ENCODE measurements at regions not wholly inside any gene's neighbourhood (a gene's known extent, or its start where the extent isn't known, plus 50 kb on each side); places are given as distances from the start of the nearest gene placed in this dataset.

DNA sequence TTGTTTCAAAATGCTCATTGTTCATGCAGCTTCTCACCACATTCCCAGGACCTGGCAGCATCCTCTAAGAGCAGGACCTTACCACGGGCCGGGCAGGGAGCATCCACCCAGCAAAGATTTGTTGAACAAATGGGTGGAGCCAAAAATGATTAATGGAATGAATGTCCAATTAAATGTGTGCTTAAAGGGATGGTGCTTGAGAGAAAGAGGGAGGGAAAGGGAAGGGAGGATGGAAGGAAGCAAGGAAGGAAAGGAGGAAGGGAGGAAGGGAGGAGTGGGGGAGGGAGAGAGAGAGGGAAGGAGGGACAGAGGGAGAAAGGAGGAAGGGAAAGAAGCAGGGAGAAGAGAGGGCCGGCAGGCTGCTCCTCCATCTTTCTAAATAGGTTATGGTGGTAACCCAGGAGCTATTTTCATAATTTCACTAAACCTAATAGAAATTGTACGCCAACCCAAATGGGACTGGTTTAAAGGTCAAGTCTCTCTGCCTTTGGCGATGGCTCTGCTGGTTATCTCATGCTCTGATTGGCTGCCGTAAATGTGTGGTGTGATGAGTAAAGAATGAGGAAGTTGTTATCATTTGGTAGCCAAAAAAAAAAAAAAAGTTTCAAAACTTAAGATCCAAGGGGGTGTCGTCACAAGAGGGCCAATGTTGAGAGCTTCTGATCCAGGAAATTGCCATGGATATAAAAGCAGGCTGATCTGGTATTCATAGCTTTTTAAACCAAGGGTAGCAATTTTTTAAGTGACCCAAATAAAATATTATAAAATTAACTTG is 126.7 kb upstream of the FOXF1 start:
- ATAC-seq (ENCODE audit: low FRiP score) (no peak), DNase-seq (no peak)
- 27 to 42% methylated on average over 7 of the region's 7 CpGs for WGBS, 2 donors
- H3K4me1 ChIP-seq (ENCODE audit: control insufficient read depth in 1 of 2, insufficient read depth in 2 of 2, low read length in 2 of 2): no peaks in the 10 kb centered on the region
- no peak overlapping the region for H3K27ac ChIP-seq (ENCODE audit: low read depth in 1 of 2, low read length in 2 of 2)
- no peaks in the 10 kb centered on the region for H3K36me3 ChIP-seq (ENCODE audit: control insufficient read depth in 1 of 2, insufficient read depth in 2 of 2, low read length in 1 of 2)
- H3K4me3 ChIP-seq (ENCODE audit: low read length in 2 of 2): no peak overlapping the region
- H3K27me3 ChIP-seq (ENCODE audit: control insufficient read depth in 1 of 2, insufficient read depth in 2 of 2, low read length in 1 of 2): no peaks in the 10 kb centered on the region
- intact Hi-C loops (cut with DNase I): loop anchor here in 1 of 2 donors (10.0 kb wide), 1 partner anchor 59 kb away; no protein-coding TSS in a partner anchor
- H3K9me3 ChIP-seq (ENCODE audit: control insufficient read depth, low read length): no peaks in the 10 kb centered on the region

DNA sequence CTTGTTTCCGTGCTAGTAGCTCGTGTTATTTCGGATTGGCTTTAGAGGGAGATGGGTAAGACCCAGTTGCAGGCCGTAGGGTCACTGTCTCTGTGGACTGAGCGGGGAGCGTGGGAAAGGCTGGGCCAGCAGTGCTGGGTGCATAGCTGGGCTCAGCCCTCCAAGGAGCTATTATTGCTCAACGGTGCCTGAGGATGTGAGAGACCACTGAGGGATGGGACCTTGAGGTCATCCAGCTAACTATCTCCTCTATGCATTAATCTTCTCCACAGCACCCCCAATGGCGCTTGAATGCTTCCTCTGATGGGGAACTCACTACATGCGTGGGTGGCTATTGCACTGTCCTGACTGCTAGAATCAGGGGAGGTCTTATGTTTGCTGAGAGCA is 126.1 kb upstream of the FOXF1 start:
- no peaks in the 10 kb centered on the region for H3K27me3 ChIP-seq (ENCODE audit: control insufficient read depth in 1 of 2, insufficient read depth in 2 of 2, low read length in 1 of 2)
- no peak overlapping the region for H3K4me3 ChIP-seq (ENCODE audit: low read length in 2 of 2)
- H3K36me3 ChIP-seq (ENCODE audit: control insufficient read depth in 1 of 2, insufficient read depth in 2 of 2, low read length in 1 of 2): no peaks in the 10 kb centered on the region
- intact Hi-C loops (cut with DNase I): loop anchor here in 1 of 2 donors (10.0 kb wide), 1 partner anchor 59 kb away; no protein-coding TSS in a partner anchor
- H3K9me3 ChIP-seq (ENCODE audit: control insufficient read depth, low read length): no peaks in the 10 kb centered on the region
- 67 to 78% methylated on average over 9 of the region's 9 CpGs for WGBS, 2 donors
- H3K27ac ChIP-seq (ENCODE audit: low read depth in 1 of 2, low read length in 2 of 2): no peak overlapping the region
- no peak for DNase-seq
- no peak for ATAC-seq (ENCODE audit: low FRiP score)
- no peaks in the 10 kb centered on the region for H3K4me1 ChIP-seq (ENCODE audit: control insufficient read depth in 1 of 2, insufficient read depth in 2 of 2, low read length in 2 of 2)

DNA sequence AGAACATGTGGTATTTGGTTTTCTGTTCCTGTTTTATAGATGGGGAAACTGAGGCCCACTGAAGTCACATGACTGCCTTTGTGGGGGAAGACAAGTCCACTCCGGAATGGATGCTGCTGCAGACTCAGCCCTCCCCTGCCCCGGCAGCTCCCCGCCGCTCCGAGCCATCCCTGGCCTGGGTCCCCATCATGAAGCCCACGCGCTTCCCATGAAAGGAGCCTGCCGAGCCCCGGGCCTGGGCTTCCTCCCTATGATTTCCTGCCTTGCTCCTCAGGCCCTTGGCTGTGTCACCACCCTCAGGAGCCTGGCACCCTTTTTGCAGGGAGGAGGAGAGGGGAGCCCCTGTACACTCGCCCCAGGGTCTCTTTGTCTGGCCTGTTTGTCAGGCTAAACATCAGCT is 125.3 kb upstream of the FOXF1 start:
- Histone ChIP-seq H3K36me3 (ENCODE audit: control insufficient read depth in 1 of 2, insufficient read depth in 2 of 2, low read length in 1 of 2) (no peaks in the 10 kb centered on the region), H3K27me3 (ENCODE audit: control insufficient read depth in 1 of 2, insufficient read depth in 2 of 2, low read length in 1 of 2) (no peaks in the 10 kb centered on the region), H3K9me3 (ENCODE audit: control insufficient read depth, low read length) (no peaks in the 10 kb centered on the region), H3K27ac (ENCODE audit: low read depth in 1 of 2, low read length in 2 of 2) (no peak overlapping the region), H3K4me1 (ENCODE audit: control insufficient read depth in 1 of 2, insufficient read depth in 2 of 2, low read length in 2 of 2) (no peaks in the 10 kb centered on the region), H3K4me3 (ENCODE audit: low read length in 2 of 2) (no peak overlapping the region)
- DNase-seq (no peak), ATAC-seq (ENCODE audit: low FRiP score) (no peak)
- intact Hi-C loops (cut with DNase I): loop anchor here in 1 of 2 donors (10.0 kb wide), 1 partner anchor 60 kb away; no protein-coding TSS in a partner anchor
- 78 to 87% methylated on average over 10 of the region's 10 CpGs for WGBS, 2 donors

DNA sequence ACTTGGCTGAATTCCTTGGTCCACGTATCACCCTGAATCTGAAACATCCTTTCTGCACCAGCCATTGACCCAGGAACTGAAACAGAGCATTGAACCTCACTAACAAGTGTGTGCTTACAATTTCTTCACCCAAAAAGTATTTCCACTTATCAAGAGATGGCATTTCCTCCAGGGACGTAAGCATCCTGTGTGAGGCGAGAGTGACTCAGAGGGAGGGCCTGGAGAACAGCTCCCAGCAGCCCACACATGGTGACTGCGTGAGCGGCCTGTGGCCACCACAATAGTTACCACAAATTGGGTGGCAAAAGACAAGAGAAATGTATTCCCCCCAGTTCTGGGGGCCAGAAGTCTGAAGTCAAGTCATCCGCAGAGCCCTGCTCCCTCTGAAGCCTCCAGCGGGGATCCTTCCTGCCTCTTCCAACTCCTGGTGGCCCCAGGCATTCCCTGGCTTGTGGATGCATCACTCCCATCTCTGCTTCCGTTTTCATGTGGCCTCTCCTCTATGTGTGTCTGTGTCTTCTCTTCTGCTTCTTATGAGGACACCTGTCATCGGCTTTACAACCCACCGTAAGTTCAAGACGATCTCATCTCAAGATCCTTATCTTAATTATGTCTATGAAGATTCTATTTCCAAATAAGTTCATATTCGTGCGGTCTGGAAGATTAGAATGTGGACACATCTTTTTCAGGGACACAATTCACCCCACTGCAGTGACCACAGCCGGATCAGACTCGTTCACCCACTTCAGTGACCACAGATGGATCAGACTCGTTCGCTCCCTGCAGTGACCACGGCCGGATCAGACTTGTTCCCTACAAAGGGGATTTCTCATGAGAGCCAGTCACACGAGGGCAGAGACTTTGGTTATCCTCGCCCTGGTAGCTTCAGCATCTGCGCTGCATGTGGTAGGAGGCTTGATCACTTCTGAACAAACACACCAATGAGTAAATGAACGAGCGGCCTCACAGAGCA is 122.6 kb upstream of the FOXF1 start:
- no peaks in the 10 kb centered on the region for H3K36me3 ChIP-seq (ENCODE audit: control insufficient read depth in 1 of 2, insufficient read depth in 2 of 2, low read length in 1 of 2)
- H3K4me1 ChIP-seq (ENCODE audit: control insufficient read depth in 1 of 2, insufficient read depth in 2 of 2, low read length in 2 of 2): no peaks in the 10 kb centered on the region
- 82 to 85% methylated on average over 24 of the region's 24 CpGs for WGBS, 2 donors
- ATAC-seq (ENCODE audit: low FRiP score): no peak
- no peaks in the 10 kb centered on the region for H3K9me3 ChIP-seq (ENCODE audit: control insufficient read depth, low read length)
- intact Hi-C loops (cut with DNase I): loop anchor here in 1 of 2 donors (10.0 kb wide), 1 partner anchor 63 kb away; no protein-coding TSS in a partner anchor
- DNase-seq: no peak
- H3K27ac ChIP-seq (ENCODE audit: low read depth in 1 of 2, low read length in 2 of 2): no peak overlapping the region
- no peaks in the 10 kb centered on the region for H3K27me3 ChIP-seq (ENCODE audit: control insufficient read depth in 1 of 2, insufficient read depth in 2 of 2, low read length in 1 of 2)
- H3K4me3 ChIP-seq (ENCODE audit: low read length in 2 of 2): no peak overlapping the region

DNA sequence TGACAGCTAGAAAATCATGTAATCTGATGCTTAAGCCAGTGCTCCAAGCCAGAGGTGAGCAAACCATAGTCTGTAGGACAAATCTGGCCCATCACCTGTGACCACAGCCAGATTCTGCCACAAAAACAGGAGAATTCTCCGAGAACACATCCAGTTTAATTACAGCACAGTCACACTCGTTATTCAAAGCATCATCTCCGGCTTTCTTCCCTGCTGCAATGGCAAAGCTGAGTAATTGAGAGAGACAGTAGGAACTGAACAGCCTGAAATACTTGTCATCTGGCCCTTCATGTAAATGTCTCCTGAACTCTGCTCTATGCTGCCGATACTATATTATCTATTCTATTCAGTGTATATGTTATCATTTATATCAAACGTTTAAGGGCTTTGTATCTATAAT is 121.4 kb upstream of the FOXF1 start:
- Histone ChIP-seq H3K27ac (ENCODE audit: low read depth in 1 of 2, low read length in 2 of 2) (no peak overlapping the region), H3K9me3 (ENCODE audit: control insufficient read depth, low read length) (no peaks in the 10 kb centered on the region), H3K4me3 (ENCODE audit: low read length in 2 of 2) (no peak overlapping the region), H3K36me3 (ENCODE audit: control insufficient read depth in 1 of 2, insufficient read depth in 2 of 2, low read length in 1 of 2) (no peaks in the 10 kb centered on the region), H3K27me3 (ENCODE audit: control insufficient read depth in 1 of 2, insufficient read depth in 2 of 2, low read length in 1 of 2) (no peaks in the 10 kb centered on the region), H3K4me1 (ENCODE audit: control insufficient read depth in 1 of 2, insufficient read depth in 2 of 2, low read length in 2 of 2) (no peaks in the 10 kb centered on the region)
- no peak for ATAC-seq (ENCODE audit: low FRiP score)
- no peak for DNase-seq
- intact Hi-C loops (cut with DNase I): loop anchor here in 1 of 2 donors (10.0 kb wide), 1 partner anchor 64 kb away; no protein-coding TSS in a partner anchor
- 74% methylated on average over 5 of the region's 5 CpGs for WGBS, 2 donors

DNA sequence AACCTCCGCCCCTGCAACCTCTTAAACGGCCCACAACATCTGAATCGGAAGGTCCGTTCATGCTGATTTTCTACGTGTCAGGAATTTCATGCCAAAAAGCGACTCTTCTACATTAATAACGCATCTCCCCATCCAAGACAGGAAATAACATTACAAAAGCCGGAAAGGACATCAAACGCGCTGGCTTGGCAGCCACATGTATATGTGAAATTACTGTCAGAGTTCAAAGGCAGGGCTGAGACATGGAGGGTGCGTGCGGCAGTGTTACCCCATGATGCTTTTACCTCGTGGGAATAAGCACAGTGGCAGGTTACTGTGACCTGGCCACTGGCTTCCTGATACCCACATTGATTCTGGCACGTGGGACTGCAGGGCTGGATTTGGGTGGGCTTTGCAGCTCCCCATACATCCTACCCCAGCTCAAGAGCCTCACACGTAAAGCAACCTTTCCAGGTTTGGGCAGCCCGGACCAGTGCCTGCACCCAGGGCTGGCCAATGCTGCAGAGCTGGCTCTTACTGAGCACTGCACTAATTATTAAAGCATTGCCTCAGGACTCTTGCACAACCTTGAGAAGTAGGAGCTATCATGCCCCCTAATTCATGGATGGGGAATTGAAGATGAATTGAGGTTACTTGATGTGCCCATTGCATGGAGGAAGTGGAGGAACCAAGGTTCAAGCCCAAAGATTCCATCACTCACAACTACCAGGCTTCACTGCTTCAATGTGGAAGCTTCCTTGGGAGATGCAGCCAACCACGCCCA is 120.6 kb upstream of the FOXF1 start:
- Histone ChIP-seq H3K4me3 (ENCODE audit: low read length in 2 of 2) (no peak overlapping the region), H3K27me3 (ENCODE audit: control insufficient read depth in 1 of 2, insufficient read depth in 2 of 2, low read length in 1 of 2) (no peaks in the 10 kb centered on the region), H3K4me1 (ENCODE audit: control insufficient read depth in 1 of 2, insufficient read depth in 2 of 2, low read length in 2 of 2) (no peaks in the 10 kb centered on the region), H3K36me3 (ENCODE audit: control insufficient read depth in 1 of 2, insufficient read depth in 2 of 2, low read length in 1 of 2) (no peaks in the 10 kb centered on the region), H3K27ac (ENCODE audit: low read depth in 1 of 2, low read length in 2 of 2) (no peak overlapping the region), H3K9me3 (ENCODE audit: control insufficient read depth, low read length) (no peaks in the 10 kb centered on the region)
- DNase-seq (no peak), ATAC-seq (ENCODE audit: low FRiP score) (no peak)
- intact Hi-C loops (cut with DNase I): loop anchor here in 1 of 2 donors (10.0 kb wide), 1 partner anchor 65 kb away; no protein-coding TSS in a partner anchor
- 52 to 57% methylated on average over 17 of the region's 17 CpGs for WGBS, 2 donors

DNA sequence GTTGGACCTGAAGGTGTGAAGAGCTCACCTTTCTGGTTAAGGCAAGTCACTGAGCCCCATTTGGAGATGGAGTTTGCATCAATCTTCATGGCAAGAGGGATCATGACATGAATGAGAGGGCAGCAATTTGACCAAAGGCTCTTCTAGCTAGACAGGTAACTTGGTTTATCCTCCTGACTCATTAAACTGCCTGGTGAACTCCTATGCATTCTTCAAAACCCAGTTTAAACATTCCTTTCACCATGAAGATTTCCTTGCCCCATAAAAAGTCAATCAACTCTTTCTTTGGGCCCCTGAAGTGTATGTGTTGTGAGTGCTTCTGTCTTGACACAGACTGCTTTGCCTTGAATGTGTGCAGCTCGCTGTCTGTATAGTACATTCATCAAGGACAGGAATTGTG is 120.0 kb upstream of the FOXF1 start:
- H3K4me1 ChIP-seq (ENCODE audit: control insufficient read depth in 1 of 2, insufficient read depth in 2 of 2, low read length in 2 of 2): no peaks in the 10 kb centered on the region
- no peaks in the 10 kb centered on the region for H3K36me3 ChIP-seq (ENCODE audit: control insufficient read depth in 1 of 2, insufficient read depth in 2 of 2, low read length in 1 of 2)
- H3K4me3 ChIP-seq (ENCODE audit: low read length in 2 of 2): no peak overlapping the region
- intact Hi-C loops (cut with DNase I): no loop called here
- DNase-seq (no peak), ATAC-seq (ENCODE audit: low FRiP score) (no peak)
- no peaks in the 10 kb centered on the region for H3K9me3 ChIP-seq (ENCODE audit: control insufficient read depth, low read length)
- WGBS, 2 donors: 91 to 95% methylated on average over 1 of the region's 1 CpG
- H3K27ac ChIP-seq (ENCODE audit: low read depth in 1 of 2, low read length in 2 of 2): no peak overlapping the region
- H3K27me3 ChIP-seq (ENCODE audit: control insufficient read depth in 1 of 2, insufficient read depth in 2 of 2, low read length in 1 of 2): no peaks in the 10 kb centered on the region

DNA sequence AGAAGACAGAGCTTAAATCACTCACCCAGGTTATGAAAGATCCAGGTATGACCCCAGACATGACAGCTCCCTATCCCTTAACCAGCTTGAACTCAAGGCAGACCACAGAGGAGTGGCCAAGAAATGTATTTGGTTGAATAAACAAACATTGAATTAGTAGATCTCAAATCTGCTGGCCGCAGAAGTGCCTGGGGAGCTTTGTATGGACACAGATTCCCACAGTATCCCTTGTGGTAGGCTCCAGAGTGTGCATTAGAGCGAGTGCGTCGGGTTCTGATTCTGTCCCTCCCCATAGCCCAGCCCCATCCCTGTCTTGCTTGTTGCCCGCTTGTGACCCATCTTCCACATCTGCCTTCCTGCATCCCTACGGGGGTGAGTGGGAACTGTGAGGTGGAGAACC is 118.8 kb upstream of the FOXF1 start:
- Histone ChIP-seq H3K36me3 (ENCODE audit: control insufficient read depth in 1 of 2, insufficient read depth in 2 of 2, low read length in 1 of 2) (no peaks in the 10 kb centered on the region), H3K4me3 (ENCODE audit: low read length in 2 of 2) (no peak overlapping the region), H3K9me3 (ENCODE audit: control insufficient read depth, low read length) (no peaks in the 10 kb centered on the region), H3K27ac (ENCODE audit: low read depth in 1 of 2, low read length in 2 of 2) (no peak overlapping the region), H3K4me1 (ENCODE audit: control insufficient read depth in 1 of 2, insufficient read depth in 2 of 2, low read length in 2 of 2) (no peaks in the 10 kb centered on the region), H3K27me3 (ENCODE audit: control insufficient read depth in 1 of 2, insufficient read depth in 2 of 2, low read length in 1 of 2) (no peaks in the 10 kb centered on the region)
- intact Hi-C loops (cut with DNase I): no loop called here
- ATAC-seq (ENCODE audit: low FRiP score) (no peak), DNase-seq (no peak)
- 84 to 87% methylated on average over 6 of the region's 6 CpGs for WGBS, 2 donors
